Epithelial cell of prostate (primary cell): ENCODE measurements at regions not wholly inside any gene's neighbourhood (a gene's known extent, or its start where the extent isn't known, plus 50 kb on each side); places are given as distances from the start of the nearest gene placed in this dataset.
"Not testable (repeated sequence)": the region's sequence is repeated elsewhere in the genome, so short reads cannot be mapped to it uniquely, and the experiment has no call there.

ENCODE experiments used
- DNase-seq: peaks from one replicate; pipeline ENCODE4 v3.0.0-alpha.2; 2011; ENCODE audit warnings: low read depth, low spot score
- H3K27ac ChIP-seq: fragments of 450-650 bp; 2 replicates; pipeline ENCODE4 v1.5.1; 2017; ENCODE audit warnings: mild to moderate bottlenecking

DNA sequence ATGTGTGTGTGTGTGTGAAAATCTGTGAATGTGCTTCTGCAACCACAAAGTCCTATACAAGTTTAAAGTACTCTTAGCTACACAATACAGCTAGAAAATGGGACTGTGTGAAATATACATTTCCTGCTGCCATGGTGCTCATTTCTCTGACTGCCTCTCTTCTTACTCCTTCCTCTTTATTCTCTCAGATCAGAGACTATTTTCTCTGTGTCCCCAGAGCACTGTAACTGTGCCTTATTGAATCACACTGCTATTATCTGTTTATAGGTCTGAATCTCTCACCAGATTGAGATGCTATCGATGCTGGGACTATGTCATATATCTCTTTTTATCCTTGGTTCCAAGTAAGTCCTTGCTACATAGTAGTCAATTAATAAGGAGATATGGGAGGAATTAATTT, 217.9 kb upstream of the SLCO3A1 start:
- H3K27ac ChIP-seq: no peak overlapping the region
- no peak for DNase-seq

GRCh38 chr15:91649016-91649415, 204.5 kb upstream of the SLCO3A1 start:
- DNase-seq: no peak
- H3K27ac ChIP-seq: no peak overlapping the region

DNA sequence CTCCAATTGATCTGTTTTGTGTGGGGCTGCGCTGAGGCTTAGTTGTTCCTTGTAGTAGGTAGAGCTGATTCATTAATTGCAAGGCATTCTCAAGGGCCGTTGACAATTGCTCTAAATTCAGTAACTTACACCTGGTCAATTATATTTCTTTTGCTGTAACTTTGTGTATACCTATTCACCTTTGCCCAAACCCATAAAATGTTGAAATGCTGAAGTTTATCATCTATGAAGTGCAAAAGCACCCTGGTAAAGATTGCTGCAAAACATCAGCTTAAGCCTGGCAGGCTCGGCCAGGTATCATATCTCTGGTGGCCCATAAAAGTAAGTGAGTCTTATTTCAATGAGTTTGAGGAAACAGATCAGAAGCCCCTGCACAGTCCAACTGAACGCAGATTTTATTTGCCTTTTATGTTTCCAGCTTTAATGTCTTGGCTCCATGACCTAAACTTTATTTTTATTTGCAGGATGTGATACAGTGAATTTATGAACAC, 203.6 kb upstream of the SLCO3A1 start:
- no peak overlapping the region for H3K27ac ChIP-seq
- DNase-seq: no peak

DNA sequence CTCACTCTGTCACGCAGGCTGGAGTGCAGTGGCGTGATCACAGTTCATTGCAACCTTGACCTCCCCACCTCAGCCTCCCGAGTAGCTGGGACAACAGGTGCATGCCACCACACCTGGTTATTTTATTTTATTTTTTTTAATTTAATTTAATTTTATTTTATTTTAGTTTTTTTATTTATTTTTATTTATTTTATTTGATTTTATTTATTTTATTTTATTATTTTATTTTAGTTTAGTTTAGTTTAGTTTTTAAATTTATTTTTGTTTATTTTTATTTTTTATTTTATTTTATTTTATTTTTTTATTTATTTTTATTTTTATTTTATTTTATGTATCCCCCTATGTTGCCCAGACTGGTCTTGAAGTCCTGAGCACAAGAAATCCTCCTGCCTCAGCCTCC, 202.3 kb upstream of the SLCO3A1 start:
- DNase-seq: no peak

GRCh38 chr15:91652610-91653207, 200.8 kb upstream of the SLCO3A1 start:
- H3K27ac ChIP-seq: no peak overlapping the region
- DNase-seq: no peak

More for the DNA sequence above, 202.3 kb upstream of the SLCO3A1 start:
- H3K27ac ChIP-seq: no peak overlapping the region

GRCh38 chr15:91655563-91656290, 197.8 kb upstream of the SLCO3A1 start:
- DNase-seq, H3K27ac ChIP-seq: not testable (repeated sequence)

GRCh38 chr15:91660174-91660649, 193.3 kb upstream of the SLCO3A1 start:
- DNase-seq: no peak
- H3K27ac ChIP-seq: no peak overlapping the region

DNA sequence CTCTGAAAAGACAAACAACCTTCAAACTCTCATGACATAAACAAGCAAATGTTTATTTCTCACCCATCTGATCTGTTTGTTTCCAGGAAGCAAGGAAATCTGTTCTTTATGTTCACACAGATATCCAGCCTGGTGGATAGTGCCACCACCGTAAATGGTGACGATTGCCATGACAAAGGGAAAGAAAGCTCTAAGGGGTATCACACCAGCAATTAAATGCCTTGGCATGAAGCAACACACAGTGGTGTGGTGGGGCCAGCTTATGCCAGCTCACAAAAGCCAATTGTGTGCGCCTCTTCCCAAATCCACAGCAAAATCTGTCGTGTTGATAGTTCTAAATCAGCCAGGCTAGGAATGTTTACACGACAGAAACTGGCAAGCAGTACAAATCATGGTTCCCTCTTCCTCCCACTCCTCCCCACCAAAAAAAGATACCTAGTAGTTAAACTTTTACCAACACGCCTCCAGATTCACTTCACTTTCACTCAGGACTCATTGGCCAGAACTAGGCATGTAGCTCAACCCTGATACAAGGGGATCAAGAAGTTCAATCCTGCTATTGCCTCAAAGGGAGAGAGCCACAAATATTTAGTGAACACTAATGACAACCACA, 189.2 kb upstream of the SLCO3A1 start:
- DNase-seq: no peak
- no peak overlapping the region for H3K27ac ChIP-seq

DNA sequence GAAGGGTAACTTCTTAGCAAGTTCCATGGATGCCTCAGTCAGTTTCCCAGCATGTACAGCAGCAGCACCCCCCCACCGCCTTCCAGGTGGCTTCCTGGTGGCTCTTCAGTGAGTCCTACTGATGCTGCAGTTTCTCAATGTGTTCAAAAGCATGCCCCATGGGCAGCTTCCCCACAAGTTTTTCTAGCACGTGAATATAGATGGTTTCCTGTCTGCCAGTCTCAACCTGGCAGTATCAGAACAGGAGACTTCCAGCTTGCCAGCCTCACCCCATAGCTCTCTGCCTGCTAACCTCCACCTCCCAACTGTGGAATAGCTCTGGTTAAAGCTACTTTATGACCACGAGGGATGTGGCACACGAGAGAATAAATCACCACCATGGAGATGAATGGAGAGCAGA, 188.3 kb upstream of the SLCO3A1 start:
- no peak for DNase-seq
- H3K27ac ChIP-seq: no peak overlapping the region

- H3K27ac ChIP-seq: no peak overlapping the region
- no peak for DNase-seq
Measured at GRCh38 chr15:91668370-91668769, 185.1 kb upstream of the SLCO3A1 start.

DNA sequence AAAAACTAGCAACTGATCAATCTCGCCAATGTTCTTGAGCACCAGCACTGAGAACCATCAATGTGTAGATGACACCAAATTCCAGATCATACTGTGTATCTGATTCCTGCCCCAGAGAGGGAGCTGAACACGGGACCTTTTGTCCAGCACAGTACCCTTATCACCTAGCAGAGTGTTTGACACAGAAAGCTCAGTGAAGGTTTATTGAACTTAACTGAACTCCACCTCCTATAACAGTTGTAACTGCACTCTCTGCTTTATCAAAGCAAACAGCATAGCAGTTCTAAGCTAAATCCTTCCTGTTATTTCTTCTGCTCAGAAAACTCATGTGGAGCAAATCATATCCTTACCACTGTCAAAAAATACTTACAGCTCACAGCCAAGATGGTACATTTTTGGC, 183.4 kb upstream of the SLCO3A1 start:
- DNase-seq: no peak
- H3K27ac ChIP-seq: no peak overlapping the region

DNA sequence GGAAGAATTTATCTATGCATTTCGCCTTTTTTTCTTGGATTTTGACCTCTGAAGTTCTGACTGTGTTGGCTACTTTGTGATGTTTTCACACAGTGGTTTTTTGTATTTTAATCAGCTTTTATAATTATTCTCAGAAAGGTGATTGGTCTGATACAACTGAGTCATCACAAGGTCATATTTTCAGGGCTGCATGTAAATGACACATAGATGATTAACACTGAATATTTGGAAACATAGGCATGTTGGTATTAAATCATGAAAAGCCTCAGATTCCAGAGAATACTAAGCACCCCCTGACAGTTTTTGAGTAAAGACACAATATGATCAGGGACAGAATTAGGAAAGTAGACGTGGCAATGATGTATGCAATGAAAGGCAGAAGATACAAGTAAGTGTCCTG, 175.5 kb upstream of the SLCO3A1 start:
- no peak overlapping the region for H3K27ac ChIP-seq
- DNase-seq: no peak

GRCh38 chr15:91679447-91679846, 174.1 kb upstream of the SLCO3A1 start:
- H3K27ac ChIP-seq: no peak overlapping the region
- no peak for DNase-seq

DNA sequence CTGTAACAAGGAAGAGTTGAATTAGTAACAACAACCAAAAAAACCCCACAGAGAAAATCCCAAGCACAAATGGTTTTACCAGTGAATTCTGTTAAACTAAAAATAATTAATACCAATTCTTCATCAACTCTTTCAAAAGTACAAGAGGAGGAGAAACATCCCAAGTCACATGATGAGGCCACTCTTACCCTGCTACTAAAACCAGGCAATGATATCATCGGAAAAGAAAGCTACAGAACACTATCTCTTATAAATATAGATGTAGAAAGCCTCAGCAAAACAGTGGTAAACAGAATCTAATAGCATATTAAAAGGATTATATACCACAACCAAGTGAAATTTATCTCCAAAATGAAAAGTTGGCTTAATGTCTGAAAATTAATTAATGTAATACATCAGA, 168.1 kb upstream of the SLCO3A1 start:
- H3K27ac ChIP-seq: no peak overlapping the region
- DNase-seq: no peak

DNA sequence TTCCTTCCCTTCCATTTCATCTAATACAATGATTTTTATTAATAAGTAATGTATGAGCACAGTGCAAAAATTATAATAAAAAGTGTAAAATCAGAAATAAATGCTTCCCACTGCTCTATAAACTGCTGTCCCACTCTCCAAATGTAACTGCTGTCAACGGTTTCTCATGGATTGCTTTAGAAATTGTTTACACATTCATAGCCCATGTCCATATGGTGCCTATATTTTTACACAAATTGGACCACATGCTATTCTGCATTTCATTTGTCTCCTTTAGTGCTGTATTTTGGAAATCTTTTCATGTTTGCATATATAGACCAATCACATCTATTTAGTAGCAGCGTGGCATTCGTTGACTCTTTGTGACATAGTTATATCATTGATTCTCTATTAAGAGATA, 164.7 kb upstream of the SLCO3A1 start:
- H3K27ac ChIP-seq: no peak overlapping the region
- DNase-seq: no peak

- no peak overlapping the region for H3K27ac ChIP-seq
- no peak for DNase-seq
Measured at GRCh38 chr15:91689377-91689776, 164.1 kb upstream of the SLCO3A1 start.

GRCh38 chr15:91692596-91692995, 160.9 kb upstream of the SLCO3A1 start:
- H3K27ac ChIP-seq: no peak overlapping the region
- DNase-seq: no peak

DNA sequence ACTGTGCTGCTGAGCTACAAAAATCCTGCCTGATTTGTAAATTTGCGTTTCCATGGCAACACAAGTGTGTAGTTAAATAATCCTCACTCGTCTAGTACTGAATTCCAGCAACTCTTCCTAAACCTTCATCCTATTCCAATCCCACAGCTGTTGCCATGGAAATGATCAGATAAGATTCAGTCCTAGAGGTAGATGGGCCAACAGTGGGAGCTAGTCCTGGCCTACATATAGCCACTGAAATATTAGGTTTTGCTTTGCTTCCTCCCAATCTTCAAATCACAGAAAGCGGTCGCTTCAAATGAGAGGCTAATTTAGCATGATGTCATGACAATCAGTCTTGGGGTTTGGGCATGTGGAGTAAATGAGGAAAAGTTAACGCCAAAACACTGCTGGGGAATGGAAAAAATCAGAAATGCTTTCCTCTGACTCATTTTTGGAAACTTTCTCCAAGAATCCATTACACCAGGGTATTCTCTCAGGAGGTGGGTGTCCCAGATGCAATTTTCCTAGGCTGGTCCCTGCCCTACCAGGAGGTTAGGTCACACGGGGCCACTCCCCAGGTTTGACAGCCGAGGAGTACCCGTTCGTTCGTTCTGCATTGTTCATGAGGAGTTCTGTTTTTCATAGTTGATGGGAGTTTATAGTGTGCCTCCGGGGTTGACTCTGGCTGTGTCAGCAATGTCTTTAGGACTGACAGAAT, 159.2 kb upstream of the SLCO3A1 start:
- H3K27ac ChIP-seq: peak overlapping the region; percentile 45
- no peak for DNase-seq

DNA sequence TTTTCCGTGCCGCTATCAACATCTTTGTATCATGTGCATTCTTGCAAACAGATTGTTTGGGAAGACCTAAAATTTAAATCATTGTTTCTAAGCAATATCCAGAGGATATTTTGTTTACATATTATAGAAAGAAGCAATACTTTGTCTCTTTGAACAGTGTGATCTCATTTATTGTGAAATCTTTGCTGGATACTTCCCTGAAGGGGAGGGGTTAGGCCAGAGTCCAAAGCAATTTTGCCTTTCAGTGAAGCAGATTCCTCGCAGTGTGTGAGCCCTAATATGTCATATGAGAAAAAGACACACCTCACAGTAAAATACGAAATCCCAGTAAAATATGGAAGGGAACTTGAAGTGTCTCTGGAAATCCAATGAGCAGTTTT, 158.7 kb upstream of the SLCO3A1 start:
- no peak for DNase-seq
- peak overlapping the region; percentile 45 for H3K27ac ChIP-seq

DNA sequence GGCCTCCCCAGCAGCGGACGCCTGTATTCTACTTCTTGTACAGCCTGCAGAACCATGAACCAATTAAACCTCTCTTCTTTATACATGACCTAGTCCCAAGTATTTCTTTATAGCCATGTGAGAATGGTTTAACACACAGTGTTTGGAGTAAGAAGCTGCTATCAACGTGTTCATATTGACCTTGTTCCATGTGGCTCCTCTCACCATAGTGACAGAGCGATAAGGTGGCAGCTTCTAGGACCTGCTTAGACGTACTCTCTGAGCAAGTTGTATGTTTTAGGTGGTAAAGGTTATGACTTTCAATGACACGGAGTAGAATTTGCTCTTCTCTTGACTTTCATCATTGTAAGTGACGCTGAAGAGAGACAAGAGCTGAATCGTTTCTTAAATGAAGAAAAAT, 157.7 kb upstream of the SLCO3A1 start:
- DNase-seq: no peak
- H3K27ac ChIP-seq: no peak overlapping the region

- no peak overlapping the region for H3K27ac ChIP-seq
- DNase-seq: no peak
Measured at GRCh38 chr15:91696981-91697380, 156.5 kb upstream of the SLCO3A1 start.
